HG03159 (cell line): ENCODE measurements at regions not wholly inside any gene's neighbourhood (a gene's known extent, or its start where the extent isn't known, plus 50 kb on each side); places are given as distances from the start of the nearest gene placed in this dataset.
"Not testable (repeated sequence)": the region's sequence is repeated elsewhere in the genome, so short reads cannot be mapped to it uniquely, and the experiment has no call there.

ENCODE experiments used
- ATAC-seq: cut with Tn5 transposase; IDR thresholded peaks from one replicate; pipeline ENCODE4 v1.9.1; 2021; ENCODE audit warnings: mild to moderate bottlenecking, moderate library complexity; ENCODE audit not compliant: unreplicated experiment

DNA sequence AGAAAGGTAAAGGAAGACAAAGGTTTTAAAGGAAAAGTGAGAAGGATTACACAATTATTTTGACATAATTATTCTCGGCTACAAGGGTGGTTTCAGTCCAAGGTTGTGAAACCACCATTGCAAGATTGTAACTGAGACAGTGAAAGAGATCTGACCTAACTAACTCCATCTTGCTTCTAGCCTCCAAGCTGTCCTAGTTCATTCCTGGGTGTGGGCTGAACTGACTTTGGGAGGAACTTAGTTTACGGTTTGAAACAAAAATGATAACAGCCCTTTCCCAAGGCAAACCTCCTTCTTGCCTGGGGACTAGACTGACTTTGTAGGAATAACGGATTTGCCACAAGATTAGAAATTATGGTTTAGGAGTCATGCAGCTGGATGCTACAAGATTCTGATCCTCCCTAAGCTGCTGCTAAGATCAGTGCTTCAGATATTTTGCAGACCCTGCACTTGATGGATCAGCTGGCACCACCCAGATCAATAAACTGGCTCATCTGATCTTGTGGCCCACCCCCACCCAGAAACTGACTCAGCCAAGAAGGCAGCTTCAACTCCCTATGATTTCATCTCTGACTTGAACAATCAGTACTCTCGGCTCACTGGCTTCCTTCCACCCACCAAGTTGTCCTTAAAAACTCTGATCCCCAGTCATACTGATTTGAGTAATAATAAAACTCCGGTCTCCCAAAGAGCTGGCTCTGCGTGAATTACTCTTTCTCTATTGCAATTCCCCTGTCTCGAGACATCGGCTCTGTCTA, 57.7 kb upstream of the AADACL2 start:
- ATAC-seq = no peak

DNA sequence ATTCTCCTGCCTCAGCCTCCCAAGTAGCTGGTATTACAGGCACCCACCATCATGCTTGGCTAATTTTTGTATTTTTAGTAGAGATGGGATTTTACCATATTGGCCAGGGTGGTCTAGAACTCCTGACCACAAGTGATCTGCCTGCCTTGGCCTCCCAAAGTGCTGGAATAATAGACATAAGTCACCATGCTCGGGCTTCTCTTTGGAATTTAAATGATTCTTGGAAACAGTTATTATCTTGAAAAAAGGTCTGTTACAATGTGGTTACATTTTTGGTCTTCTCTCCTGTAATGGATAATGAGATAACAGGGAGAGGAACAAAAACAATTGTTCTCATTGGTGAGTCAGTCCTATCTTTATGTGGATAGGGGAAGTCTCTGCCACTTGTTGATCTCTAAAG, 59.8 kb upstream of the AADACL2 start:
- ATAC-seq = no peak

DNA sequence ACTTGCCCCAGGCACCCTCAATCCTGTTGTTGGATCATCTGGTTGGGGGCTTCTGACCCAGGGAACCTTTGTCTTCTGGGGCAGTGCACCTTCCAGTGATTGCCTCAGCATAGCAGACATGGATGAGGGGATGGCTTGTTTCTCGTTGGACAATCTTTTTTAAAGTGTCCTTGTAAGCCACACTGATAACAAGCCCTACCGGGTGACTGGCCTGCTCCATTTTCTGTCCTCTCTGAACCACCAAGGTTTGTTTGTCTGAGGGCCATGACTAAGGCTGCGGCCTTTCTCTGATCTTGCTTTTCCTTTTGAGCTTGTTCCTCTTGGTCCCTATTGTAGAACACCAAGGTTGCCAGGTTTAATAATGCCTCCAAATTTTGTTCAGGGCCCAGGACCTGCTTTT, 66.0 kb upstream of the AADACL2 start:
- not testable (repeated sequence) for ATAC-seq

DNA sequence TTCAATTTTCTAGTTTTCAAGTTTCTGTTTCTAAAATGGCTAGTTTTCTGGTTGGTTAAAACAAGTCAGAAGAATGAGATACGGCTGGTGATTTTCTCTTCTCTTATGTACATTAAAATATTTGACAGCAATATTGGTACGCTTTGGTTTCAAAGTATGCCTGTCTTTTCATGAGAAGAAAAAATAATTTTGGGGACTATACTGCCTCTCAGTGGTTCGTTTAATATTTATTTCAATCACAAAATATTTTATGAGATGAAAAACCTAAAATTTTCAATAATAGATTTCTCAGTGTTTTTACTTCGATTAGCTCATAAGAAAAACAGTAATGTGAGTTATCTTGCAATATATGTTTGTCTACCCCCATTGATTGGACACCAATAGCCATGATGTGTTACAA, 72.8 kb upstream of the AADACL2 start:
- no peak for ATAC-seq

DNA sequence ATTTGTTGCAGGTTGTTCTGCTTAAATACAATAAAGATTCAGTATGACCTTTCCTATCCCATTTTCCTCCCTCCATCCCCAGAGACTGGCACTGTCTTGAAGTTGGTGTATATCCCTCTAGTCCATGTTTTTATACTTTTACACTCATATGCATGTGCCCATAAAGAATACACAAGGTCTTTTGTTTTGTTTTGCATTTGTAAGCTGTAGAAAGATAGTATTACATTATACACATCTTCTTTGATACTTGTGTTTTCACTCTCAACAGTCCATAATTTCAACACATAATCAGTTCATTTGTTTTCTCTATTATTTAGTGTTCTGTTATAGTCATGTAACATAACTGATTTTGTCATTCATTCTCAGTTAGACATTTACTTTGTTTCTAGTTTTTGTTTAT, 88.7 kb upstream of the AADACL2 start:
- ATAC-seq = no peak

DNA sequence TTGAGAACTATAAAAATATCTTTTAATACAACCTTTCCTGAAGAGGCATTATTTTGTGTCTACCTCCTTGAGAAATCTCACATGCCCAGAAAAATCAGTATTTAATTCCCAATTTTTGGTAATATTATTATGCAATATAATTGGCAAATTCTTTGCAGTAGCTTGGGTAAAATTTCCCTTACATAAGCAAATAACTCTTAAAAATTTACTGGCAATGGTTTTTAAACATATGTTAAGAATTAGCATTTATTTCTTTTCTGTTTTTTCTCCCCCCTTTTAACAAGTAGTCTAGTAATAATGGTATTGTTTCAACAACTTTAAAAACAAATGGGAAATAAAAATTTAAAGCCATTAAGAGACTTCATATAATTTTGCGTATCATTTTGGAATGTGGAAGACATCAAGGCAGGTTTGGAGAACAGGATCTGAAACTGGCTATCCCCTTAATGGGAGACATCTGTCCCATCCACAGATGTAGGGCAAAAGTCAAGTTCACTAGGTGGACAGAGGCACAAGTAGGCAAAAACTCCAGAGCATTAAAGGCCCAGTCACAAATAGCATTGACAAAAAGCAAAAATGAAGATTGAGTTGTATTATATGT, 89.6 kb upstream of the AADACL2 start:
- ATAC-seq = no peak

DNA sequence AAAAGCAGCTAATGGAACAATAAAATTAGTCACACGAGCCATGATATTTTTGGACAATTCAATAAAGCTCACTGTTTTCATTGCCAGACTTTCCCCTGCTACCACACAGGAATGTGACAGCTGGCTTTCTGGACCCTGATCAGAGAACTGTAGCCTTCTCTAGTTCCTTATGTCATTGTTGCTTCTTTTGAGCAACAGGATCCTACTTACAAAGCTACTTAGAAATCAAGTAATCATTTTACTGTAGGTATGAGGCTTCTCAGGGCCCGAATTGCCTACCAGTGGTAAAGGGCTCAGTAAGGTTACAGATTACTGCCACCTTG, 94.3 kb upstream of the AADACL2 start:
- no peak for ATAC-seq

DNA sequence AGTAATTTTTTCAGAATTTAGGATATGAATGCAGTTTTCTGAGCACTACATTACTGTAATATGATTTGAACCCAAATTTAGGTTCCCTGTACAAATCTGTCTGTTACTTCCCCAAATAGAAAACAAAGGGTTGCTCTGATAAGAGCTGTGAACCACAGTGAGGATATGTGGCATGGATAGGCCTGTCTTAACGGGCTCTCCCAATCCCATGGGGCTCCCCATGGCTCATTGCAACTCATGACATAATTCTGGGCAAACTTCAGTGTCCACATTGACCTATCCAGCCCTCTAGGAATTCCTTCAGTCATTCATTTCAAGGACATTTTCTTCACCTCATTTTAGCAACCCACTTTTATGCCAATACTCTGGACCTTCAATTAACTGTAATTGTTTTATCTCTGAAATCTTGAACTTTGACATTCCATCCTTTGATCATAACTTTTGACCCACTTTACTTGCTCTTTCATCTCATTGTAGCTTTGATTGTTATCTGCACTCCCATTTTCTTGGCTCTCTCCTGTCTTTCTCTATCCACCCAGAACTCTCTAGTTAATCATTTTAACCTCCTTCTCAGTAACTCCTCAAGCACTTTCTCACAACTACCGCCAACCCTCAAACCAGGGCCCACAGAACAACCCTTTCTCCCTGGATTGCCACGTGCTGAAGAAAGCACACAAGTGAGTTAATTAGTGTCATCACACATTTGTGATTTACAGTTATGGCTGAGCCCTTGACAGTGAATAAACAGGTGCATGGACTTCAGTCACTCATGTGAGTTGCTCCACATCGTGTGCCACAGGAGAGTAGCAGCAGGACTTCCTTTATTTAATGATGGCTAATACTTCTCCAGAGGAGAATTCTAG, 94.9 kb upstream of the AADACL2 start:
- no peak for ATAC-seq

DNA sequence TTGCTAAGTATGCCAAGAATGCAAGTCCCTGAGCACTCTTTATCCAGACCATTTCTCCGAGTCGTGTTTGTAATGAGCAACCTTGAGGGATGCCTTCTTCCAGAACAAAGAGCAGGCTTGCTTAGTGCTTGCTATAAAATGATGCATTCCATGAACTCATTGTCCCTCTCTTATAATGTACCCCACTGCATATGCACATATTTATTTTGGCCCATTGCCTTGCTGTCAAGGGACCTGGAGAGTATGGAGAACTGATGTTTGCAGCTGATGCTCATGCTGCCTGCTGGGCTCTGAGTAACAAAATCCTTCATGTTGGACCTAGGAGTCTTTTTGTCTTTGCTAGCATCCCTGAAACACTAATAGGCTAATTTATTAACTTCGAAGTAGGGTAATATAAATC, 97.8 kb upstream of the AADACL2 start:
- ATAC-seq = no peak

DNA sequence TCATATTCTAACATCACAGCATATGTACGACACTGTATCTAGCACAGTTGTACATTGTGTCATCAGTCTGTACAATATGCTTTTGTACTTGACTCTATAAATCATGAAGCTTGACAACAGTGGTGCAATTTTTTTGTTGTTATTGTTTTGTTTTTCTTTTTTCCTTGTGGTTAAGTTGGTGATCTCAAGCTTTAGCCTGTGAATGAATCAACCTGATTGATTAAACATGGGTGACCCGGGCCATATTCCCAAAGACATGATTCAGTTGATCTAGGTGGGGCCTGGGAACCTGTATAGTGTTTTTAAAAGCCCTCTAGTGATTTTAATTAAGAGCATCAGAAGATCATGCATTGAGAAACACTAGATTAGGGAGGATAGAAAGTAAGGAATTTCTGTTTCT, 101.8 kb upstream of the AADACL2 start:
- ATAC-seq = no peak

DNA sequence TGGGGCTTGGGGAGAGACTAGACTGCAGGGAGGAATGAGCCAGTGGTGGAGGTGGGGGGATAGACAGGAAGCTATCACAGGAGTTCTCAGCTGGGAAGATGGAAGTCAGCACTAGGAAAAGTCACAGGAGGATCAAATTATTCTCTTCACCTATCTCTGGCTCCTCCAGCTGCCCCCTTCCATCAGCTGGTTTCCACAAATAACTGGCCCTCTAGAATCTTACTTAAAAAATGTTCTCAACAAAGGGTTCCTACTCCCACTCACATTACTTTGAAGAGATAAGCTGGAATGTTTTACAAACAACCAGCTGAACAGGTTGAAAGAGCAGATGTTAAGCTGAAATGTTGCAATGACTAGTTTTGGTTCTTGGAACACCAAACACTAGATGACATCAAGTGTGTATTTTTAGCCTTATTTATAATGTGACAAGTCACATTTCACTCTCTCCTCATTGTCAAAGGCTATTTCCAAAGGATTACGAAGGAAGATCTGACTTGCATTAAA, 102.7 kb upstream of the AADACL2 start:
- ATAC-seq = no peak

DNA sequence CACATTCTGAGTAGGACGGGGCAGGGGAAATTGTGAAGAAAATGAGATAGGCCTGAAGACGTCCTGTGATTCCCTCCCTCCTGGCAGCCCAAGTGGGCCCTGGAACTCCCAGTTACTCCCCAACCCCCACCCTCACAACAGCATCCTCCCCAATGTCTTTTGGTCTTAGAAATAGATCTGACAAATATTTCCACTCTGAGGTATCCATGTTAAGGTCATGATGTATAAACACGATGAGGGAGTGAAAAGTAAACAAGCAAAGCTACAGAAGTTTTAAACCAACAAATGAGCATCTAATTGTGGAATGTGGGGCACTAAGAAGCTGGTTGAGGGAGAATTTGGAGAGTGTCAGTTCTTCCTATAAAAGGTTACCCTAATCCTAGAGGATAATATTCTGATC, 103.7 kb upstream of the AADACL2 start:
- ATAC-seq = no peak

DNA sequence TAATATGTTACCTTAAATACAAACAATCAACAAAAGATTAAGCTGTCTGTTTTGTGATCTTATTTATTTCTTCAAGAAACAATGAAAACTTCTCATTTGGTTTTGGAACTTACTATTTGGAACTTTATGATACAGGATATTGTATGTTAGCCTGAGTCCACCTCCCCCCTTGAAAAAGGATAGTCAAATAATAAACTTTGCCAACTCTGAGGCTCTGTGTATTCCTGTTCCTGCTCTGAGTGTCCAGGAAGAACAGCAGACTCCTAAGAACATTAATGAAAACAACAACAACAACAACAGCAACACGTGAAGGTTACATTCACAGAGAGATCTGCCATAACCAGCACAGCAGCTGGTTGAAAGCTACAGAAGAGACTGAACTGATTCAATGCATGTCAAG, 108.1 kb upstream of the AADACL2 start:
- no peak for ATAC-seq

DNA sequence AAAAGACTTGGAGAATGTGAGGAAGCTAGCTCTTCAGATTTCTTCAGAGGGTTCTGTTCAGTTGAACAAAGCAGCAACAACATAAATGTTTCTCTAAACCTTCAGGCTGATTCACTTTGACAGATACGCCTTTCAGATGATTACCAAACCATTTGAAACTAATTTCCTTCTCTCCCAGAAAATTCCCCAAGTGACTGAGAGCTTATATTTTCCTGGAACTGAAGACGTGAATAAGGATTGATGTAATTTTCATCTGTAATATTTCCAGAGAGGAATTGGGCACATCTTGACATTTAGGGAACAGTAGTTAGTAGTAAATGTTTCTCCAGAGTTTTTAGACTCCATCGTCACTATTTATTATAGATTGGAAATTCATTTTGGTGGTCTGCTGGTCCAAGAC, 108.6 kb upstream of the AADACL2 start:
- no peak for ATAC-seq

DNA sequence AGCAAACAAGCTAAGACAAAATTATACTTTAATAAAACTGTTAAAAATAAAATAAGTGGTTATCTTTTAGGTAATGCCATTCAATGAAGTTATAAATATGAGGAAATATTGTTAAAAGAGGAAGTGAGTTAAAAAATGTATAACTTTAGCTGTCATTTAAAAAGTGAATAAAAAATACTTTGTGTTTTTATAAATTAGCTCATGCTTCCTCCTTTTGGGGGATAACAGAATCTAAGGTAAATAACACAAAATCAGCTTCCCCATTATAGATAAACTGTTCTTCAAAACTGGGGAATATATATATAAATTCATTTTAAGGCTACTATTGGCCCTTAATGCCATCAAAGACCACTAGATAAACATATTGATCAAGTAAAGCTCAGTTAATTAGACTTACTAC, 113.7 kb upstream of the AADACL2 start:
- ATAC-seq = no peak

DNA sequence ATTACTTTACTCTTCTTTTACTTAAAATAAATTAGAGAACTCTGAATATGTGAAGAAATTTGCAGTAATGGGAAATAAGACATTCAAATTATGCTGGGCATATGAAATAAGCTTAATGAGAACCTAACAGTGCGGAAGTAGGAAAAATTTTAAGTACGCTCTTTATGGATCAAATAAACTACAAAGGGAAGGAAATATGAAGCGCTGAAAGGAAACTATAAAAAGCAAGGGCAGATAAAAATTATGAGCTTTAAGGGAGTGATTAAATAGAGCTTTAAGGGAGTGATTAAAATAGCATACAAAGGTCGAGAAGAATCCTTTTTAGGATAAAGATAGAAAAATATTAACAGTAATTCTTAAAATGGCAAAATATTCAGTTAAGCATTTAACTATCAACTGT, 118.3 kb upstream of the AADACL2 start:
- ATAC-seq = no peak

DNA sequence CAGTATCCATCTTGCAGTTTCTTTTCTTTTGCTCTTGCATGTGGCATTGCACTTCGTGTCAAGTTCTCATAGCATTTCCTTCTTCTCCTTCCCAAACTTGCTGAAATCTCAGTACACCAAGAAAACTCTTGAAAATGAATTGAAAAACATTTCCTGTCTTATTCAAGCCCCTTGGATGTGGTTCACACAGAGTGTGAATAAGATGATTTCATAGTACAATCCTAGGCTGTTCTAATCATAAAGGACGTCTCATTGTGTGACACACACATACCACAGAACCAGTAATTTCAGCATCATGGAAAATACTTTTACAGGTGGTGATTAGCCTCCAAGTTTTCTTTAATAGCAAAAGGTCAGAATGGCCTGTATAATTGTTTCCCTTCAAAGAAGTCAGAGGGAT, 121.6 kb upstream of the AADACL2 start:
- no peak for ATAC-seq

DNA sequence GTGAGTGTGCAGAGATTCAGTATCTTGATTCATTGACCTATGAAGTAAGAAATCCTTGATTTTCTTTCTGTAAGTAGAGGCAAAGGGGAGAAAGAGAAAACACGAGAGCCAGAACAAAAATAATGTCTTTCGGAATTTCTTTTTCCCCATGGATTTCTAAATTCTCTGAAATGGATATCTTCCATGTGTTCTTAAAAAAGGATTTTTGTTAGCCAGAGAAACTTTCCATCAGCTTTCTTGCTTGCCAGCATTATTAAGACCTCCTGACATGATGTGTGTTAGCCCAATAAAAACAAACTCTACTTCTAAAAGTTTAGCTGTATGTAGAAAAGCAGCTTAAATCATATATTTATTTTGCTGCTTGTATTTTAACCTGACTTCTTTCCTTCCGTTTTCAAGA, 122.3 kb upstream of the AADACL2 start:
- ATAC-seq = no peak

DNA sequence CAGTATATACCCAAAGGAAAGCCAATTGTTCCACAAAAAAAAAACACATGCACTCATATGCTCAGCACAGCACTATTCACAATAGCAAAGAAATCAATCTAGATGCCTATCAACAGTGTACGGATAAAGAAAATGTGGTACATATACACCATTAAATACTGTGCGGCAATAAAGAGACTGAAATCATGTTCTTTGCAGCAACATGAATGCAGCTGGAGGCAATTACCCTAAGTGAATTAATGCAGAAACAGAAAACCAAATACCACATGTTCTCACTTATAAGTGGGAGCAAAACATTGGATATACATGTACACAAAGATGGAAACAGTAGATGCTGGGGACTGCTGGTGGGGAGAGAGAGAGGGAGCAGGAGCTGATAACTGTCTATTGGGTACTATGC, 124.2 kb upstream of the AADACL2 start:
- ATAC-seq = no peak

DNA sequence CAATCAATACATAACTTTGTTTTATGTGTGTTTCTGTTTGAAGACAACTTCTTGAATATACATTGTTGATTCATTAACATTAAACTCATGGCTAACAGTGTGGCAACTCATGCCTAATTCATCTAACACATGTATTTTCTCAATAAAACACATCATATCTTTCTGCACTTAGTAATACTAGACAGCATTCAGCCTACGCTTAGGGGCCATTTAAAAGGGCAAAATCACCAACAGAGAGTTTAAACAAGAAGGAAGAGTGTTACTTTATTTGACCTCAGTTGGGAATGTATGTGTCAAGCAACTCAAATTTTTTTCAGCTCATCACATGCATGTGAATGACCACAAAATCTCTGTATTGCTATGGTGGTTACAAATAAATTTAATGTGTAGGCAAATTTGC, 128.8 kb upstream of the AADACL2 start:
- no peak for ATAC-seq

DNA sequence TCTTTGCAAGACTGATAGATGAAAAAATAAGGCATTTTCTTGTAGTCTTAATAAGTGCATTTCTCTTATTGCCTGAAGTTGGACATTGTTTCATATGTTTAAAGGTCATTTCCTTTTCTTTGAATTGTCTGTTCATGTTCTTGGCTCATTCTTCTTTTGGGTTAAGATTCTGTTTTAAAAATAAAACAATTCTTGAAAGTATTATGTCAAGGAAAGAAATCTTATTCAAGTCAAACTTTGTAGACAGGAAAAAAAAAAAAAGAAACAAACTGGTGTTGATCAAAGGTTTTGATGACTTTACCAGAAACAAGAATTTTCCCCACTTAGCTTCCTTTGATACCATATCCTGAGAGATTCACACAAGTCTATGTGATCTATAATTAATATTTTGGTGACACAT, 132.9 kb upstream of the AADACL2 start:
- ATAC-seq = no peak

DNA sequence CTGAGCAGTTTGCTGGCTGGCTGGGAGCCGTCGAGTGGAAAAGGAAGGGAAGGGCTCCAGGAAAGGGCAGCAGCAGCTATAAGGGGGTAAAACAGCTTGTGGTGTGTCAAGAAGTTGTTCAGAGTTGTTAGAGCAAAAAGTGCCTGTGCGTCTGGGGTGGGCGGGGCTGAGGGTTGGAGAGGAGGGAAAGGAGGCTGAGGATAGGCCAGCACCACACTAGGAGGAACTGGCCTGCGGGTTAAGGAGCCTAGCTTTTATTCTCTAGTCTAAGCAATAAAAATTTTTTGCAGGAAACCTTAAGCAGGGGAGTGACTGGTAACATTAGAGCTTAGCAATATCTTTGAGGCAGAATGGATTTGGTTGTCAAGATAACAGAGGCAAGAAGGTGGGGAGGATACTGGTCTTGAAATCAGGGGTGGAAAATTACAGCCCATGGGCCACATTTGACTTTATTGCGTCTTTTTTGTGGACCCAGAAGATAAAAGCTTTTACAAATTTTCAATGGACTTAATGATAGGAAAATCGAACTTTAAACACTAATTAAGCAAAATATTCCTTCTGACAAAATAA, 134.5 kb upstream of the AADACL2 start:
- no peak for ATAC-seq
